ENCODE measurements at regions not wholly inside any gene's neighbourhood (a gene's known extent, or its start where the extent isn't known, plus 50 kb on each side); places are given as distances from the start of the nearest gene placed in this dataset.
"Not testable (repeated sequence)": the region's sequence is repeated elsewhere in the genome, so short reads cannot be mapped to it uniquely, and the experiment has no call there.

DNA sequence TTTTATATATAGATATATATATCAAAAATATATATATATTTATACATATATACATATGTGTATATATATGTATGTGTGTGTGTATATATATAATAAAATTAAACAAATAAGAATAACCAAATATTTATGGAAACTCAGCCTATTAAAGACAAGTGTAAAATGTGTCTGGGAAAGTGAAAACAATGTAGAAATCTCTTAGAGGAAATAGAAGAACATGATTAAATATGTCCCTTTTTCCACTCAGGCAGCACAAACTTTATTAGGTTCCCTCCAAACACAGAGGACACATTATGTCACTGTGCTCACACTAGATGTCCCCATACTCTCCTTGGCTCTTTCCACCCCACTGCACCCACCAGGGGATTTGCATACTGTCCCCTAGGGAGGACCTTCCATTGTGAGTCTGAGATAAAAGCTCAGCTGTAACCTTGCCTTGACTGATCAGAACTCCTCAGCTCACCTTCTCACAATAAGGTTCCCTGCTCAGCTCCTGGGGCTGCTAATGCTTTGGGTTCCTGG, 1360.7 kb downstream of the RPIA start:
- H3K9me3 ChIP-seq (ENCODE audit: control insufficient read depth, insufficient read depth, low read length); H3K4me1 ChIP-seq (ENCODE audit: control insufficient read depth, insufficient read depth, low read length): not testable (repeated sequence)

DNA sequence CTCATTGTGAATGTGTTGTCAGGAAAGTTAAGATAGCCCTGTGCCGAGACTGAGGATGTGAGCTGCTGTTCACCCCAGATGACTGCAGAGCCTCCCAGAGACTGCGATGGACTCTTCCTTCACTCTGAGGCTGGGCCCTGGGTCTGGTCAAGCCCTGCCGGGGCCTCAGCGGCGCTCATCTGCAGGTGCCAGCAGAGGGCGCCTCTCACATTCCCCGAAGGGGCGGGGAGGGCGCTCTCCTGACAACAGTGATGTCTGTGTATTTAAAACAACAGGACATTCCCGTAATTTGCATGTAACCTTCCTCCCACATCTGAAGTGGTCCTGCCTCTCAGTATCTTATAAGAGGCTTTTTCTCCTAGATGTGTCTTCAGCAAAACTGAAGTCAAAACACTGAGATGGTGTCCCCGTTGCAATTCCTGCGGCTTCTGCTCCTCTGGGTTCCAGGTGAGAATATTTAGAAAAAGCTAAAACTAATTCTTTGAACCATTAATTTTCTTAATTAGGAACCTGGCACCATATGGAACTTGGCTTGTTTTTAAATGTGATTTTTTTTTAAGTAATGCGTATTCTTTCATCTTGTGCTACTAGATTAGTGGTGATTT, 1377.9 kb downstream of the RPIA start:
- Histone ChIP-seq H3K9ac (ENCODE audit: low read depth, low read length) (no peak overlapping the region), H3K36me3 (ENCODE audit: control insufficient read depth, insufficient read depth, low read length) (no peaks in the 10 kb centered on the region), H3K27me3 (ENCODE audit: control insufficient read depth, insufficient read depth, low read length) (no peaks in the 10 kb centered on the region), H3K4me3 (ENCODE audit: low read depth, low read length) (no peak overlapping the region), H3K4me1 (ENCODE audit: control insufficient read depth, insufficient read depth, low read length) (no peaks in the 10 kb centered on the region), H3K9me3 (ENCODE audit: control insufficient read depth, insufficient read depth, low read length) (peaks cover 2% of the 10 kb centered on the region)

More for the DNA sequence above, 1360.7 kb downstream of the RPIA start:
- H3K4me3 ChIP-seq (ENCODE audit: low read depth, low read length); H3K9ac ChIP-seq (ENCODE audit: low read depth, low read length); H3K27me3 ChIP-seq (ENCODE audit: control insufficient read depth, insufficient read depth, low read length); H3K36me3 ChIP-seq (ENCODE audit: control insufficient read depth, insufficient read depth, low read length): not testable (repeated sequence)

DNA sequence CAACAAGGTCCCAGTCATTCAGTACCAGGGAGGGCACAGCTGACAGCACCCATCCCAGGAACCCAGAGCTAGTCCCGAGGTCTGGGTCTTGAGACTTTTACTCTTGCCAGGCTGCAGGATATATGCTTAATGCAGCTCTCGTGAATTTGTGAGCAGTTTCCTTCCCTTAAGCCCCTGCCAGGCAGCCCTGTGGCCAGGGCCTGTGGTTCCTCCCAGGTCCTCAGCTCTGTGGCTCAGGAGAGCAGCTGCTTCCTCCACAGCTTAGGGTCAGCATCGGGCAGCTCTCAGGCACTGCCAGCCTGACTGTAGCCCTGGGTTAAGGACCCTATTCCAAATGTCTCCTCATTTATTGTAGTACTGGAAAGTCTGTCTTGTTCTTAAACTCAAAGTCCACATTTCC, 1384.8 kb downstream of the RPIA start:
- no peaks in the 10 kb centered on the region for H3K36me3 ChIP-seq (ENCODE audit: control insufficient read depth, insufficient read depth, low read length)
- no peak overlapping the region for H3K9ac ChIP-seq (ENCODE audit: low read depth, low read length)
- H3K4me3 ChIP-seq (ENCODE audit: low read depth, low read length) = no peak overlapping the region
- no peaks in the 10 kb centered on the region for H3K27me3 ChIP-seq (ENCODE audit: control insufficient read depth, insufficient read depth, low read length)
- no peaks in the 10 kb centered on the region for H3K4me1 ChIP-seq (ENCODE audit: control insufficient read depth, insufficient read depth, low read length)
- H3K9me3 ChIP-seq (ENCODE audit: control insufficient read depth, insufficient read depth, low read length) = no peaks in the 10 kb centered on the region

DNA sequence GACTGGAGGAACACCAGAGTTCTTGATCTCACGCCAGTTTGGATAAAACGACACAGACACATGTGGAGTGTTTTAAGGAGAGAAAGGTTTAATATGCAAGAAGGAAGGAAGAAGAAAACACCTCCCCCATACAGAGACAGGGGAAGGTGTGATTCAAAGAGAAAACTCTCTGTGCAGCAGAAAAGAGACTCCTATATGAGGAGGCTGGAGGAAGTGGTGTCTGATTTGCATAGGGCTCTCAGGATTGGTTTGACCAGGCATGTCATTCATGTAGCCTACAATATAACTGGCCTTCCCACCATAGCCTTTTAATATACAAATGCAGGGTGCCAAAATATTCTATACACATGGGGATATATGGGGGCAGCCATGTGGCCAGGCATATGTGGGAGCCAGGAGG, 1386.5 kb downstream of the RPIA start:
- no peaks in the 10 kb centered on the region for H3K36me3 ChIP-seq (ENCODE audit: control insufficient read depth, insufficient read depth, low read length)
- no peaks in the 10 kb centered on the region for H3K9me3 ChIP-seq (ENCODE audit: control insufficient read depth, insufficient read depth, low read length)
- H3K27me3 ChIP-seq (ENCODE audit: control insufficient read depth, insufficient read depth, low read length) = no peaks in the 10 kb centered on the region
- no peaks in the 10 kb centered on the region for H3K4me1 ChIP-seq (ENCODE audit: control insufficient read depth, insufficient read depth, low read length)
- no peak overlapping the region for H3K4me3 ChIP-seq (ENCODE audit: low read depth, low read length)
- H3K9ac ChIP-seq (ENCODE audit: low read depth, low read length) = no peak overlapping the region

DNA sequence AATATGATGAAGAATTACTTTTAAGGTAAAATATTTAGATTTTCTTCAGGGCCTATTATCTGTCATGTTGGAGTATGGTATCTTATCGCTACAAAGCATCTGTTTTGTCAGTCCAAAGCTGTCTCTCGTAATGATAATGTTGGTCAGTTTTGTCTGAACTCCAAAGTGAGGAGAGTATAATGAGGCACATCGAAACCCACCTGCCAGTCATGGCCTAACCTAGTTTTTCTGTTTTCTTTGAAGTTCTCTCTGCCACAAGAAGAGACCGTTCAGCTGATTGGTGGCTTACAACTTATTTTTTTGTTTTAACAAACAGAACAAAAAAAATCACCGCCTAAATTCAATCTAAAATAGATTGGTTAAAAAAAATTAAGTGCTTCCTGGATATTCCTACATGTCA, 1387.9 kb downstream of the RPIA start:
- no peaks in the 10 kb centered on the region for H3K27me3 ChIP-seq (ENCODE audit: control insufficient read depth, insufficient read depth, low read length)
- no peaks in the 10 kb centered on the region for H3K4me1 ChIP-seq (ENCODE audit: control insufficient read depth, insufficient read depth, low read length)
- H3K36me3 ChIP-seq (ENCODE audit: control insufficient read depth, insufficient read depth, low read length) = no peaks in the 10 kb centered on the region
- no peaks in the 10 kb centered on the region for H3K9me3 ChIP-seq (ENCODE audit: control insufficient read depth, insufficient read depth, low read length)
- no peak overlapping the region for H3K9ac ChIP-seq (ENCODE audit: low read depth, low read length)
- no peak overlapping the region for H3K4me3 ChIP-seq (ENCODE audit: low read depth, low read length)

DNA sequence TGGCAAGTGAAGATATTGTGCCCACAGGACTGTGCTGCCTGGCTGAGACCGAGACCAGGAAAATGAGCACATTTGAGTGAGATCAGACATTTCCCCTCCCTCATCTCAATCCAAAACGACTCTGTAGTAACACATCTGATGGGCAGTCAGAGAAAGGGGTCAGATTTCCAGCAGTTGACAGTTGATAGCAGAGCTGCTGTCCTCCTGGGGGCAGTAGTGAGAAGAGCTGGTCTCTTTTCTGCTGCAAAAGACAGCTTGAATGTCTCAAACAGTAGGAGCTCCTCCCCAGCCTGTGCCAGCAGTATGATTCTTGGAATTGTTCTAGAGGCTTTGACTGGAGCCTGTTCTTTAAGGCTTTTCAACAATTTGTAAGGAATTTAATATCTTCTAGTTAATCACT, 1396.3 kb downstream of the RPIA start:
- not testable (repeated sequence) for H3K4me3 ChIP-seq (ENCODE audit: low read depth, low read length); H3K36me3 ChIP-seq (ENCODE audit: control insufficient read depth, insufficient read depth, low read length); H3K27me3 ChIP-seq (ENCODE audit: control insufficient read depth, insufficient read depth, low read length); H3K9ac ChIP-seq (ENCODE audit: low read depth, low read length); H3K9me3 ChIP-seq (ENCODE audit: control insufficient read depth, insufficient read depth, low read length); H3K4me1 ChIP-seq (ENCODE audit: control insufficient read depth, insufficient read depth, low read length)

DNA sequence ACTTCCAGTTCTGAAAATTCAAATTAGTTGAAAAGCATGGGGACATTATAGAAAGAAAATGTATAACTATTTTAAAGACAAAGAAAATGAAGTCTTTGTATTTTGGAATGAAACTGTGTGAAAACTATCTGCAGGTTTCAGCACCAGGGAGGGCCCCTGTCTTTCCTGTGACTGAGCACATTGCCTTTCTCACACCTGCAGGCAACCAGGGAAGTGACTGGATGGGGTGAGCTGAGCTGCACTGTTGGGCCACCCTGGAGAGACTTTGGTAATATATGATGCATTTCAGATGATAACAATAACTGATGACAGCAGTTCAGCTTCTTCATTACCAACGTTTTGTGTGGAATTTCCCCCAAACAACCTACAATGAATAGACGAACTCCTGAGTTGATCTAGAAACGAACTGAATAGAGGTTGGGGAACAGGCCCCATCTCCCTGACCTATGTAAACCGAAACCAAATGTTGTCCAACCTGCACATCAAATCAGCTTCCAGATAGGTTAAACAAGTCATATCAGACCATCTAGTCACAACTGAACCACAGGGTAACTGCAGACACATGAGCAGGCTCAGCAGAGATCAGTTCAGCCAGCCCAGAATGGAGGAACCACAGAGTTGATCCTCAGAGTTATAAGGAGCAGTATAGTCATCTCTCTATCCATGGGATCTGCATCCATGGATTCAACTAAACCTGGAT, 1402.2 kb downstream of the RPIA start:
- not testable (repeated sequence) for H3K36me3 ChIP-seq (ENCODE audit: control insufficient read depth, insufficient read depth, low read length); H3K27me3 ChIP-seq (ENCODE audit: control insufficient read depth, insufficient read depth, low read length); H3K9ac ChIP-seq (ENCODE audit: low read depth, low read length); H3K4me1 ChIP-seq (ENCODE audit: control insufficient read depth, insufficient read depth, low read length); H3K4me3 ChIP-seq (ENCODE audit: low read depth, low read length); H3K9me3 ChIP-seq (ENCODE audit: control insufficient read depth, insufficient read depth, low read length)

DNA sequence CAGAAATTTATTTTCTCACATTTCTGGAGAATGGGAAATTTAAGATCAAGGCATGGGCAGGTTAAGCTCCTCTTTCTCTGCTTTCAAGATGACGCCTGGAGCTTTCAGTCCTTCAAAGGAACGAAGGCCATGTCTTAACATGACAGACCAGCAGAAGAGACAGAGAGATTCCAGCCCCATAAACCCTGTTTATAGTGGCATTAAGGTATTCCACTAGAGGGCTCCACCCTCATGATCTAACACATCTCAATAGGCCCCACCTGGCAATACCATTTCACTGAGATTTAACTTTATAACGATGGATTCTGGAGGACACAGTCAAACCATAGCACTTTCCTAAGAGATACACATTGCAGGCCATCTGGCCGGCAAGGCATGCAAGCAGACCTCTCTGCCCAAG, 1406.1 kb downstream of the RPIA start:
- H3K27me3 ChIP-seq (ENCODE audit: control insufficient read depth, insufficient read depth, low read length); H3K9ac ChIP-seq (ENCODE audit: low read depth, low read length); H3K4me3 ChIP-seq (ENCODE audit: low read depth, low read length); H3K9me3 ChIP-seq (ENCODE audit: control insufficient read depth, insufficient read depth, low read length); H3K36me3 ChIP-seq (ENCODE audit: control insufficient read depth, insufficient read depth, low read length); H3K4me1 ChIP-seq (ENCODE audit: control insufficient read depth, insufficient read depth, low read length): not testable (repeated sequence)

DNA sequence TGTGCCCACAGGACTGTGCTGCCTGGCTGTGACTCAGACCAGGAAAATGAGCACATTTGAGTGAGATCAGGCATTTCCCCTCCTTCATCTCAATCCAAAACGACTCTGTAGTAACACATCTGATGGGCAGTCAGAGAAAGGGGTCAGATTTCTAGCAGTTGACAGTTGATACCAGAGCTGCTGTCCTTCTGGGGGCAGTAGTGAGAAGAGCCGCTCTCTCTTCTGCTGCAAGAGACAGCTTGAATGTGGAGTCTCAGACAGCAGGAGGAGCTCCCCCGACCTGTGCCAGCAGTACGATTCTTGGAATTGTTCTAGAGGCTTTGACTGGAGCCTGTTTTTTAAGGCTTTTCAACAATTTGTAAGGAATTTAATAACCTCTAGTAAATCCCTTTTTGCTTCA, 1413.7 kb downstream of the RPIA start:
- not testable (repeated sequence) for H3K9me3 ChIP-seq (ENCODE audit: control insufficient read depth, insufficient read depth, low read length); H3K36me3 ChIP-seq (ENCODE audit: control insufficient read depth, insufficient read depth, low read length); H3K27me3 ChIP-seq (ENCODE audit: control insufficient read depth, insufficient read depth, low read length); H3K4me1 ChIP-seq (ENCODE audit: control insufficient read depth, insufficient read depth, low read length); H3K4me3 ChIP-seq (ENCODE audit: low read depth, low read length); H3K9ac ChIP-seq (ENCODE audit: low read depth, low read length)

DNA sequence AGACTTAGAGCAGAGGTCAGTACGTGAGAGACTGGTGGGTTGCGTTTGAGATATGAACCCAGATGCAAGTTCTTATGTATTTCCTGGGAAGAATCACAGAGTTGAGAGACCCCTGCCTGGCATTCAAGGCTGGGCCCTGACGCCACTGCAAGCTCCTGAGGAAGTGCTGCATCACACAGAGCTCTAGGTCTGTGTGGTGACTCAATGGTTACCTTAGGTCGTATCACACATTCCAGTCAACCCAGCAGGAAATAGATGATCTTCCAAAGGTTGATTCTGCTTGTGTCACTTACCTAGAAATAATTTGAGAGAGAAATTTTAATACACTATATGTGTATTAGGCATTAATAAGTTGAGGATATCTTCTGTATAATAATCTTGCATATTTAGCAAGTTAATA, 1431.9 kb downstream of the RPIA start:
- H3K4me3 ChIP-seq (ENCODE audit: low read depth, low read length); H3K9ac ChIP-seq (ENCODE audit: low read depth, low read length); H3K4me1 ChIP-seq (ENCODE audit: control insufficient read depth, insufficient read depth, low read length): not testable (repeated sequence)

DNA sequence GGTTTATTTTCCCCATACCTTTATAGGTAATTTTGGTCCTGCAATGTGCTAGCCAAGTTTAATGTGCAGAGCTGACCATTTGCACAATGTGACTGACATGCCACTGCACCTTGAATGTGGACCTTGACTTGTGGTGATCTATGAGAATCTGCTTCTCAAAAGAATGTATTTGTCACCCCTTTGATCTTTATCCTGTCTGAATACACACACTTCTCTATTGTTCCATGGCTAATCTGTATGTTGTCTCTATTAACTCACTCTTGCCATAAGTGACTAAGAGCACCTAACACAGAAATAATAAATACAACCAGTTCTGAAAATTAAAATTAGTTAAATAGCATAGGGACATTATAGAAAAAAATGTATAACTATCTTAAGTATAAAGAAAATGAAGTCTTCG, 1447.6 kb downstream of the RPIA start:
- H3K9me3 ChIP-seq (ENCODE audit: control insufficient read depth, insufficient read depth, low read length); H3K36me3 ChIP-seq (ENCODE audit: control insufficient read depth, insufficient read depth, low read length); H3K4me3 ChIP-seq (ENCODE audit: low read depth, low read length); H3K27me3 ChIP-seq (ENCODE audit: control insufficient read depth, insufficient read depth, low read length); H3K9ac ChIP-seq (ENCODE audit: low read depth, low read length); H3K4me1 ChIP-seq (ENCODE audit: control insufficient read depth, insufficient read depth, low read length): not testable (repeated sequence)

More for the DNA sequence above, 1431.9 kb downstream of the RPIA start:
- not testable (repeated sequence) for H3K27me3 ChIP-seq (ENCODE audit: control insufficient read depth, insufficient read depth, low read length); H3K36me3 ChIP-seq (ENCODE audit: control insufficient read depth, insufficient read depth, low read length); H3K9me3 ChIP-seq (ENCODE audit: control insufficient read depth, insufficient read depth, low read length)

DNA sequence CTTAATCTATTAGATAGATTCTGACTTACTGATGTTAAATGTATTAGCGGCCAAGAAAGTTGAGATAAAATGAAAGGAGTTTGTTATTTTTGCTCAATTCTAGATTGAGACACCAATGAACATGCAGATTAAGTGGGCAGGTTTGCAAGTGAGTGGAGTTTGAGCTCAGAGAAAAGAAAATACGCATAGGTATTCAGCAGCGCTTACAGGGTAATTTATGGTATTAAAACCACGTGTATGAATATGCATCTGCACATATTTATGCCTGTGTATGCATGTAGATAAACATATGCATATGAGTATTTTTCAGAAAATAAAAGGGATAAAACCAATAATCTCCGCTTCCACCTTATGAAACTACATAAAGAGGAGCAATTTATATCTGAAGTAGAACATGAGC, 1450.1 kb downstream of the RPIA start:
- H3K9ac ChIP-seq (ENCODE audit: low read depth, low read length); H3K4me3 ChIP-seq (ENCODE audit: low read depth, low read length); H3K4me1 ChIP-seq (ENCODE audit: control insufficient read depth, insufficient read depth, low read length); H3K27me3 ChIP-seq (ENCODE audit: control insufficient read depth, insufficient read depth, low read length); H3K9me3 ChIP-seq (ENCODE audit: control insufficient read depth, insufficient read depth, low read length); H3K36me3 ChIP-seq (ENCODE audit: control insufficient read depth, insufficient read depth, low read length): not testable (repeated sequence)

Data from iPS-15b (cell line).